ENCODE measurements at regions not wholly inside any gene's neighbourhood (a gene's known extent, or its start where the extent isn't known, plus 50 kb on each side); places are given as distances from the start of the nearest gene placed in this dataset.

- H3K9me3 Mint-ChIP-seq, result no peaks in the 10 kb centered on the region
- no peak for DNase-seq
- intact Hi-C loops (cut with micrococcal nuclease), result no loop called here
- no peak for TF ChIP-seq CTCF (IDR thresholded peaks at IDR 0.05)
- H3K36me3 Mint-ChIP-seq (ENCODE audit: low read depth), result no peaks in the 10 kb centered on the region
- ChIA-PET CTCF (no interaction called here), POLR2A (no interaction called here)
- H3K27me3 Mint-ChIP-seq, result peaks cover 8% of the 10 kb centered on the region
- no peaks in the 10 kb centered on the region for H3K4me1 Mint-ChIP-seq
- ATAC-seq (ENCODE audit: low read depth), result no peak
- H3K27ac Mint-ChIP-seq, result no peak overlapping the region
- no peak overlapping the region for H3K4me3 Mint-ChIP-seq
Observed at GRCh38 chr2:71878626-71879508, 268.8 kb downstream of the CYP26B1 start.

GRCh38 chr2:71877636-71878035 lies 270.0 kb downstream of the CYP26B1 start:
- POLR2A ChIA-PET, result no interaction called here
- CTCF ChIA-PET, result no interaction called here
- H3K36me3 Mint-ChIP-seq (ENCODE audit: low read depth), result no peaks in the 10 kb centered on the region
- intact Hi-C loops (cut with micrococcal nuclease), result no loop called here
- no peak for TF ChIP-seq CTCF (IDR thresholded peaks at IDR 0.05)
- H3K9me3 Mint-ChIP-seq, result no peaks in the 10 kb centered on the region
- H3K27me3 Mint-ChIP-seq, result peaks cover 8% of the 10 kb centered on the region
- no peak overlapping the region for H3K27ac Mint-ChIP-seq
- no peak overlapping the region for H3K4me3 Mint-ChIP-seq
- H3K4me1 Mint-ChIP-seq, result no peaks in the 10 kb centered on the region
- DNase-seq (no peak), ATAC-seq (ENCODE audit: low read depth) (no peak)

GRCh38 chr2:71876542-71877451 lies 270.9 kb downstream of the CYP26B1 start:
- no peak for ATAC-seq (ENCODE audit: low read depth)
- ChIA-PET POLR2A (no interaction called here), CTCF (no interaction called here)
- H3K9me3 Mint-ChIP-seq, result no peaks in the 10 kb centered on the region
- H3K27ac Mint-ChIP-seq, result no peak overlapping the region
- TF ChIP-seq CTCF (IDR thresholded peaks at IDR 0.05), result no peak
- peaks cover 6% of the 10 kb centered on the region for H3K27me3 Mint-ChIP-seq
- no peaks in the 10 kb centered on the region for H3K4me1 Mint-ChIP-seq
- H3K36me3 Mint-ChIP-seq (ENCODE audit: low read depth), result no peaks in the 10 kb centered on the region
- no peak overlapping the region for H3K4me3 Mint-ChIP-seq
- DNase-seq, result no peak
- intact Hi-C loops (cut with micrococcal nuclease), result no loop called here

- no peaks in the 10 kb centered on the region for H3K4me1 Mint-ChIP-seq
- DNase-seq (no peak), ATAC-seq (ENCODE audit: low read depth) (no peak)
- peaks cover 6% of the 10 kb centered on the region for H3K27me3 Mint-ChIP-seq
- H3K9me3 Mint-ChIP-seq, result no peaks in the 10 kb centered on the region
- H3K36me3 Mint-ChIP-seq (ENCODE audit: low read depth), result no peaks in the 10 kb centered on the region
- no peak overlapping the region for H3K27ac Mint-ChIP-seq
- ChIA-PET CTCF (no interaction called here), POLR2A (no interaction called here)
- intact Hi-C loops (cut with micrococcal nuclease), result no loop called here
- no peak overlapping the region for H3K4me3 Mint-ChIP-seq
- no peak for TF ChIP-seq CTCF (IDR thresholded peaks at IDR 0.05)
Observed at GRCh38 chr2:71872466-71873051, 275.1 kb downstream of the CYP26B1 start.

All from activated B cell treated with CpG ODN at 0.5 μM for 24 hours (primary cell).